ENCODE measurements at regions not wholly inside any gene's neighbourhood (a gene's known extent, or its start where the extent isn't known, plus 50 kb on each side); places are given as distances from the start of the nearest gene placed in this dataset.

- no peak overlapping the region for H2AFZ ChIP-seq (ENCODE audit: low read depth, low read length, severe bottlenecking)
Observed at GRCh38 chr2:22893761-22894517, 491.0 kb upstream of the KLHL29 start.

GRCh38 chr2:22894761-22895160 is 490.2 kb upstream of the KLHL29 start:
- H2AFZ ChIP-seq (ENCODE audit: low read depth, low read length, severe bottlenecking) = no peak overlapping the region
- no peaks in the 10 kb centered on the region for H3K27me3 ChIP-seq (ENCODE audit: low read length)
- no peak overlapping the region for H3K27ac ChIP-seq (ENCODE audit: low read depth, low read length)
- no peaks in the 10 kb centered on the region for H3F3A ChIP-seq (ENCODE audit: insufficient read depth)
- no peaks in the 10 kb centered on the region for H3K79me2 ChIP-seq (ENCODE audit: insufficient read depth, low read length)
- H3K4me2 ChIP-seq (ENCODE audit: low read depth, low read length, poor library complexity, severe bottlenecking) = no peak overlapping the region
- H3K4me3 ChIP-seq (ENCODE audit: insufficient read depth, low read length, poor library complexity, severe bottlenecking) = no peak overlapping the region
- H4K20me1 ChIP-seq (ENCODE audit: low read depth, low read length) = no peaks in the 10 kb centered on the region
- no peaks in the 10 kb centered on the region for H3K9me3 ChIP-seq (ENCODE audit: insufficient read depth, low read length)
- TF ChIP-seq EZH2phosphoT487 (conservative IDR thresholded peaks at IDR 0.05; ENCODE audit: low read length) (no peak), CTCF (IDR thresholded peaks at IDR 0.05; ENCODE audit: insufficient read depth, low read length, poor library complexity, severe bottlenecking) (no peak)
- H3K36me3 ChIP-seq (ENCODE audit: low read length) = no peaks in the 10 kb centered on the region
- H3K9ac ChIP-seq (ENCODE audit: low read length) = no peak overlapping the region
- H3K9me2 ChIP-seq (replicated peaks; ENCODE audit: insufficient read depth, low read length) = no peaks in the 10 kb centered on the region

More at GRCh38 chr2:22893761-22894517, 491.0 kb upstream of the KLHL29 start:
- no peak overlapping the region for H3K4me3 ChIP-seq (ENCODE audit: insufficient read depth, low read length, poor library complexity, severe bottlenecking)
- no peaks in the 10 kb centered on the region for H3K9me3 ChIP-seq (ENCODE audit: insufficient read depth, low read length)
- no peaks in the 10 kb centered on the region for H4K20me1 ChIP-seq (ENCODE audit: low read depth, low read length)
- H3K27ac ChIP-seq (ENCODE audit: low read depth, low read length) = no peak overlapping the region
- H3K27me3 ChIP-seq (ENCODE audit: low read length) = no peaks in the 10 kb centered on the region
- H3F3A ChIP-seq (ENCODE audit: insufficient read depth) = no peaks in the 10 kb centered on the region
- H3K36me3 ChIP-seq (ENCODE audit: low read length) = no peaks in the 10 kb centered on the region
- TF ChIP-seq EZH2phosphoT487 (conservative IDR thresholded peaks at IDR 0.05; ENCODE audit: low read length) (no peak), CTCF (IDR thresholded peaks at IDR 0.05; ENCODE audit: insufficient read depth, low read length, poor library complexity, severe bottlenecking) (no peak)
- H3K4me2 ChIP-seq (ENCODE audit: low read depth, low read length, poor library complexity, severe bottlenecking) = no peak overlapping the region
- no peak overlapping the region for H3K9ac ChIP-seq (ENCODE audit: low read length)
- no peaks in the 10 kb centered on the region for H3K79me2 ChIP-seq (ENCODE audit: insufficient read depth, low read length)
- no peaks in the 10 kb centered on the region for H3K9me2 ChIP-seq (replicated peaks; ENCODE audit: insufficient read depth, low read length)

- H3K9ac ChIP-seq (ENCODE audit: low read length) = no peak overlapping the region
- H3K4me3 ChIP-seq (ENCODE audit: insufficient read depth, low read length, poor library complexity, severe bottlenecking) = no peak overlapping the region
- no peaks in the 10 kb centered on the region for H3K27me3 ChIP-seq (ENCODE audit: low read length)
- no peak overlapping the region for H3K27ac ChIP-seq (ENCODE audit: low read depth, low read length)
- no peak for TF ChIP-seq CTCF (IDR thresholded peaks at IDR 0.05; ENCODE audit: insufficient read depth, low read length, poor library complexity, severe bottlenecking)
- TF ChIP-seq EZH2phosphoT487 (conservative IDR thresholded peaks at IDR 0.05; ENCODE audit: low read length) = no peak
- H2AFZ ChIP-seq (ENCODE audit: low read depth, low read length, severe bottlenecking) = no peak overlapping the region
- no peaks in the 10 kb centered on the region for H3K9me2 ChIP-seq (replicated peaks; ENCODE audit: insufficient read depth, low read length)
- H3F3A ChIP-seq (ENCODE audit: insufficient read depth) = no peaks in the 10 kb centered on the region
- no peaks in the 10 kb centered on the region for H3K36me3 ChIP-seq (ENCODE audit: low read length)
- no peaks in the 10 kb centered on the region for H4K20me1 ChIP-seq (ENCODE audit: low read depth, low read length)
- H3K79me2 ChIP-seq (ENCODE audit: insufficient read depth, low read length) = no peaks in the 10 kb centered on the region
- H3K9me3 ChIP-seq (ENCODE audit: insufficient read depth, low read length) = no peaks in the 10 kb centered on the region
- no peak overlapping the region for H3K4me2 ChIP-seq (ENCODE audit: low read depth, low read length, poor library complexity, severe bottlenecking)
Observed at GRCh38 chr2:22897428-22897827, 487.6 kb upstream of the KLHL29 start.
